NCI-H69 (cell line): ENCODE measurements at regions not wholly inside any gene's neighbourhood (a gene's known extent, or its start where the extent isn't known, plus 50 kb on each side); places are given as distances from the start of the nearest gene placed in this dataset.

Source experiments
- DNase-seq: peaks from one replicate; lab custom pipeline; 2025; lab: John Stamatoyannopoulos, UW

GRCh38 chr7:8379264-8379663, 54.1 kb upstream of the NXPH1 start:
- DNase-seq, result peak; percentile 100

- peak; percentile 69 for DNase-seq
Observed at GRCh38 chr7:8380130-8380529, 53.3 kb upstream of the NXPH1 start.

GRCh38 chr7:8382004-8382730, 51.2 kb upstream of the NXPH1 start:
- no peak for DNase-seq
